Hepatocyte (in vitro differentiated cells): ENCODE measurements at regions not wholly inside any gene's neighbourhood (a gene's known extent, or its start where the extent isn't known, plus 50 kb on each side); places are given as distances from the start of the nearest gene placed in this dataset.

Experiments
- EZH2phosphoT487 ChIP-seq: fragments of 200-600 bp; sonication (generic); IDR thresholded peaks from one replicate; pipeline ENCODE4 v1.6.1; 2018; ENCODE audit warnings: antibody characterized with exemption, mild to moderate bottlenecking, low read depth, moderate library complexity; ENCODE audit not compliant: unreplicated experiment, severe bottlenecking
- TF ChIP-seq, protein P1 (sequence below): fragments of 200-600 bp; sonication (generic); IDR thresholded peaks from 2 replicates; pipeline ENCODE4 v1.5.1; 2016; ENCODE audit warnings: antibody characterized with exemption, mild to moderate bottlenecking; ENCODE audit not compliant: poor library complexity

DNA sequence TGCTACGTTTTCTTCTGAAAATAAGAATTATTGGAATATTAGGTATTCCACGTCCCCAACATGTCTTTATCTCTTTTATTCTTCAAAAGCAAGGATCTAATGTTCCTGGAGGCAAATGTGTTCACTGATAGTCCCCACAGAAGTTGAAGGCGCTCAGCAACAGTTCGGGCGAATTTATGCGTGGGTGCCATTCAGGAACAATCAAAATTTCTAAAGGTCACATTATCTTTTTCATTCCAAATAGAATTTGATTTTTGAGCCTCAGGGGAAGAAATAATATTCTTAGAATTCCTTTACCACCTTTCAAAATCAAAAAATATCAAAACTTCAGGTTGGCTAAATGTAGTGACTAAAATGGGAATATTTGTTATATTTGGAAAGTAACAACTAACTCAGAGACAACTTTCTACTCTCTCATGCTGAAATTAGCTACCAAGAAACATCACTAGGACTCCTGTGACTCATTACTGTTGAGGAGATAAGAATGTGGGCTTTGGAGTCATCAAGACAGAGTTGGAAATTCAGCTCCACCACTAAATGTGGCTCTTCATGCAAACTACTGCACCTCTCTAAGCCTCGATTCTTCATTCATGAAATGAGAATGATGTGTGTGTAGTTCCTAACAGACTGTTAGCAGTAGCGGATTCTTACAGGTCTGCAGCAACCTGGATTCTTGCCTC lies 72.3 kb upstream of the KIT start:
- TF ChIP-seq, protein P1, sequence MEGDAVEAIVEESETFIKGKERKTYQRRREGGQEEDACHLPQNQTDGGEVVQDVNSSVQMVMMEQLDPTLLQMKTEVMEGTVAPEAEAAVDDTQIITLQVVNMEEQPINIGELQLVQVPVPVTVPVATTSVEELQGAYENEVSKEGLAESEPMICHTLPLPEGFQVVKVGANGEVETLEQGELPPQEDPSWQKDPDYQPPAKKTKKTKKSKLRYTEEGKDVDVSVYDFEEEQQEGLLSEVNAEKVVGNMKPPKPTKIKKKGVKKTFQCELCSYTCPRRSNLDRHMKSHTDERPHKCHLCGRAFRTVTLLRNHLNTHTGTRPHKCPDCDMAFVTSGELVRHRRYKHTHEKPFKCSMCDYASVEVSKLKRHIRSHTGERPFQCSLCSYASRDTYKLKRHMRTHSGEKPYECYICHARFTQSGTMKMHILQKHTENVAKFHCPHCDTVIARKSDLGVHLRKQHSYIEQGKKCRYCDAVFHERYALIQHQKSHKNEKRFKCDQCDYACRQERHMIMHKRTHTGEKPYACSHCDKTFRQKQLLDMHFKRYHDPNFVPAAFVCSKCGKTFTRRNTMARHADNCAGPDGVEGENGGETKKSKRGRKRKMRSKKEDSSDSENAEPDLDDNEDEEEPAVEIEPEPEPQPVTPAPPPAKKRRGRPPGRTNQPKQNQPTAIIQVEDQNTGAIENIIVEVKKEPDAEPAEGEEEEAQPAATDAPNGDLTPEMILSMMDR = no peak
- TF ChIP-seq EZH2phosphoT487 = no peak
